ENCODE measurements at regions not wholly inside any gene's neighbourhood (a gene's known extent, or its start where the extent isn't known, plus 50 kb on each side); places are given as distances from the start of the nearest gene placed in this dataset.

GRCh38 chr4:31999848-32000247 lies 1279.7 kb downstream of the PCDH7 start:
- ATAC-seq = no peak
- Mint-ChIP-seq H3K27ac (no peak overlapping the region), H3K9me3 (peaks cover 0 to 11% of the 10 kb centered on the region in 2 donors), H3K36me3 (no peaks in the 10 kb centered on the region)
- DNase-seq (ENCODE audit: low spot score in 2 of 2) = no peak

DNA sequence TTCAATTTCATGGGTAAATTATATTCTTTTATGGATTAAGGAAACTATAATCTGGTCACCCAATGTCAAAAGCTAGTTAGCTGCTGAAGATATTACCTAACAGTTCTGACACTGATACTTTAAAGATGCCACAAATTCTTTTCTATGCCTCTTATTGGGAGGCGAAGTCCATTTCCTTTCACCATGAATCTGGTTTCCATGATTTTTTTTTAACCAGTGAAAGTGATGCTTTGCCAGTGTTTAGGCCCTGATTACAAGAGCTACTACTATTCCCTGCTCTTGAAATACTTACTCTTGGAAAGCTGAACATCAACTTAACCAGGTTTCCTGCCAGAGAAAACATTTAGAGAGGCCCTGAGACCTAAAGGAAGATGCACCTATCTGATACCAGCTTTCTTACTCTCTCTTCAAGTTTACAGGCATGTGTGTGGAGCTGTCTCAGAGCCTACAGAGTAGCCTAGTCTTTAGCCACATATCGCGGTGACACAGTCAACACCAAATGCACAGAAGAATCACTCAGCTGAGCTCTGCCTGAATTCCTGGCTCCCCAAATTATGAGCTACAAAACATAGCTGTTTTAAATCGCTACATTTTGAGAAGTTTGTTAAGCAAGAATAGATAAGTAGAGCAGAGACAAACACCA lies 1280.8 kb downstream of the PCDH7 start:
- Mint-ChIP-seq H3K36me3 (no peaks in the 10 kb centered on the region), H3K9me3 (peaks cover 5 to 17% of the 10 kb centered on the region in 2 donors), H3K27ac (no peak overlapping the region)
- ATAC-seq (no peak), DNase-seq (ENCODE audit: low spot score in 2 of 2) (no peak)

- Mint-ChIP-seq H3K9me3 (peaks cover 5 to 17% of the 10 kb centered on the region in 2 donors), H3K36me3 (no peaks in the 10 kb centered on the region), H3K27ac (no peak overlapping the region)
- DNase-seq (ENCODE audit: low spot score in 2 of 2) (no peak), ATAC-seq (no peak)
Observed at GRCh38 chr4:32002037-32002747, 1282.0 kb downstream of the PCDH7 start.

DNA sequence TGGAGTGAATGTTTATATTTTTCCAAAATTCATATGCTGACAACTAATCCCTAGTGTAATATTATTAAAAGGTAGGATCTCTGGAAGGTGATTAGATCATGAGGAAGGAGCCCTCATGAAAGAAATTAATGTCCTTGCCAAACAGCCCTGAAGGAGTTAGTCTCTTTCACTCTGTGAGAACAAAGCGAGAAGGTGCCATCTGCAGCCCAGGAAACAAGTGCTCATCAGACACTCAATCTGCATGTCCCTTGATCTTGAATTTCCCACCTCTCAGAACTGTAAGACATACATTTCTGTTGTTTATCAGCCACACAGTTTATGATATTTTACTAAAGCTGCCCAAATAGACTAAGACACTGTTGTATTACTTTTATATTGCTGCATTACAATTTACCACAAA lies 1283.4 kb downstream of the PCDH7 start:
- Mint-ChIP-seq H3K9me3 (peaks cover 8 to 17% of the 10 kb centered on the region in 2 donors), H3K27ac (no peak overlapping the region), H3K36me3 (no peaks in the 10 kb centered on the region)
- no peak for ATAC-seq
- DNase-seq (ENCODE audit: low spot score in 2 of 2) = no peak

GRCh38 chr4:32010221-32010620 lies 1290.1 kb downstream of the PCDH7 start:
- no peak for DNase-seq (ENCODE audit: low spot score in 2 of 2)
- Mint-ChIP-seq H3K27ac (no peak overlapping the region), H3K9me3 (peaks cover 35 to 44% of the 10 kb centered on the region in 2 donors), H3K36me3 (peaks cover 0 to 18% of the 10 kb centered on the region in 2 donors)
- ATAC-seq = no peak

DNA sequence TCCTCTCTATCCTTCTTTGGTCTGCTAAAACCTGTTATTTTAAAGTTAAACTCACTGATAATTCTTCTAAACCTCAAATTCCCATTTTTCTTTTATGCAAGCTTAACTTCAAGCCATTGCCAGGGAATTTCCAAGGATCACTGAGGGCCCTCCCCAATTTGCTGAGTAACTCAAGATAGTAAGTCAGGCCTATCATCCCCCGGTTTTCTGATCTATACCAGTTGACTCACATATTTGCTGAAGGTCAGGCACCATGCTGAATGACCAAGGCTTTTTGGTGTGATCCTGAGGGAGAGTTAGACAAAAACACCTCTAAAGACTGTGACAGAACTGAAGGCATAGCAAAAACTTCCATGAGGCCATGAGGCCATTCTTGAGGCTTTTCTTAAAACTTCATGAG lies 1301.9 kb downstream of the PCDH7 start:
- Mint-ChIP-seq H3K9me3 (peaks cover 12 to 15% of the 10 kb centered on the region in 2 donors), H3K27ac (no peak overlapping the region), H3K36me3 (no peaks in the 10 kb centered on the region)
- DNase-seq (ENCODE audit: low spot score in 2 of 2) (no peak), ATAC-seq (no peak)

GRCh38 chr4:32025851-32026459 lies 1305.8 kb downstream of the PCDH7 start:
- Mint-ChIP-seq H3K9me3 (peaks cover 17 to 19% of the 10 kb centered on the region in 2 donors), H3K36me3 (no peaks in the 10 kb centered on the region), H3K27ac (no peak overlapping the region)
- DNase-seq (ENCODE audit: low spot score in 2 of 2) (no peak), ATAC-seq (no peak)

GRCh38 chr4:32030406-32030805 lies 1310.2 kb downstream of the PCDH7 start:
- ATAC-seq (no peak), DNase-seq (ENCODE audit: low spot score in 2 of 2) (no peak)
- H3K9me3 Mint-ChIP-seq = peaks cover 5 to 11% of the 10 kb centered on the region in 2 donors
- H3K36me3 Mint-ChIP-seq = no peaks in the 10 kb centered on the region
- no peak overlapping the region for H3K27ac Mint-ChIP-seq

DNA sequence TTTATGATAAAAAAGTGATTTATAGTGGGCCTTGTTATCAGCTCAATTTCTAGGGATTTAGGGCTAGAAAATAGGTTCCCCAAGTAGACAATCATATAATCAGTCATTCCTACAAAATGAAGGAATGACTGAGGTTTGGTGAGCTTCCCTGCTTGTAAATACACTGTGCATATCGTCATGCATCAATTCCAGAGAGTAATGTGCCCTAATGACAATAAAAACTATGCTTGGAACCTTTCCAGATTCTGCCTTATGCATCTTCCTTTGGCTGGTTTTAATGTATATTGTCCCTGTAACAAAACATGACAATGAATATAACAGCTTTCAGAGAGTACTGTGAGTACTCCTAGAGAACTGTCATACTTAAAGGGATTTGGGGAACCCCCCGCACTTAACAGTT lies 1310.9 kb downstream of the PCDH7 start:
- H3K27ac Mint-ChIP-seq = no peak overlapping the region
- DNase-seq (ENCODE audit: low spot score in 2 of 2) (no peak), ATAC-seq (no peak)
- peaks cover 4 to 5% of the 10 kb centered on the region in 2 donors for H3K9me3 Mint-ChIP-seq
- no peaks in the 10 kb centered on the region for H3K36me3 Mint-ChIP-seq

- Mint-ChIP-seq H3K27ac (no peak overlapping the region), H3K36me3 (no peaks in the 10 kb centered on the region), H3K9me3 (peaks cover 4 to 9% of the 10 kb centered on the region in 2 donors)
- ATAC-seq (no peak), DNase-seq (ENCODE audit: low spot score in 2 of 2) (no peak)
Observed at GRCh38 chr4:32032136-32032672, 1312.0 kb downstream of the PCDH7 start.

DNA sequence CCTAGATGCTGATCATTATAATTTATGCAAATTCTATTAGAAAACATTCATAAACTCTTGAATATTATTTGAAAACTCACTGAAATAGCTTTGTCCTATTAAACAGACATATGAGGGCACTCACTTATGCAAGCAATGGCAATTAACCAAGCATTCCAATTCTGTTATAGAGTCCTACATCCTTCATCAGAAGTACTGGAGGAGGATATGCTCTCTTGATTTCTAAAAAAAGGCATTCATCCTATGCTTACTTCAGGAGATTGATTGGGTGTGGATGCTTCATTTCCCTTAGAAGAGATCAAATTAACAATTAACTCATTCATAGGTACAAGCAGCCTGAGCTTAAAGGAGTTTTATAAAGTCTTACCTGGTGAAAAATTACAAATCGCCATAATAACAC lies 1317.2 kb downstream of the PCDH7 start:
- DNase-seq (ENCODE audit: low spot score in 2 of 2) (no peak), ATAC-seq (no peak)
- H3K27ac Mint-ChIP-seq = no peak overlapping the region
- H3K36me3 Mint-ChIP-seq = no peaks in the 10 kb centered on the region
- peaks cover 0 to 4% of the 10 kb centered on the region in 2 donors for H3K9me3 Mint-ChIP-seq

GRCh38 chr4:32042486-32043247 lies 1322.5 kb downstream of the PCDH7 start:
- no peak for DNase-seq (ENCODE audit: low spot score in 2 of 2)
- ATAC-seq = no peak
- H3K36me3 Mint-ChIP-seq = no peaks in the 10 kb centered on the region
- no peak overlapping the region for H3K27ac Mint-ChIP-seq
- H3K9me3 Mint-ChIP-seq = peaks cover 6 to 13% of the 10 kb centered on the region in 2 donors

- Mint-ChIP-seq H3K9me3 (peaks cover 11 to 13% of the 10 kb centered on the region in 2 donors), H3K36me3 (no peaks in the 10 kb centered on the region), H3K27ac (no peak overlapping the region)
- ATAC-seq (no peak), DNase-seq (ENCODE audit: low spot score in 2 of 2) (no peak)
Observed at GRCh38 chr4:32043248-32043633, 1323.1 kb downstream of the PCDH7 start.

- Mint-ChIP-seq H3K9me3 (peaks cover 22 to 29% of the 10 kb centered on the region in 2 donors), H3K36me3 (no peaks in the 10 kb centered on the region), H3K27ac (no peak overlapping the region)
- no peak for ATAC-seq
- no peak for DNase-seq (ENCODE audit: low spot score in 2 of 2)
Observed at GRCh38 chr4:32061916-32062315, 1341.7 kb downstream of the PCDH7 start.

GRCh38 chr4:32073542-32073941 lies 1353.4 kb downstream of the PCDH7 start:
- H3K9me3 Mint-ChIP-seq = peaks cover 11 to 18% of the 10 kb centered on the region in 2 donors
- H3K27ac Mint-ChIP-seq = no peak overlapping the region
- no peaks in the 10 kb centered on the region for H3K36me3 Mint-ChIP-seq
- ATAC-seq (no peak), DNase-seq (ENCODE audit: low spot score in 2 of 2) (no peak)

GRCh38 chr4:32087211-32087610 lies 1367.0 kb downstream of the PCDH7 start:
- H3K36me3 Mint-ChIP-seq = no peaks in the 10 kb centered on the region
- peaks cover 0 to 6% of the 10 kb centered on the region in 2 donors for H3K9me3 Mint-ChIP-seq
- DNase-seq (ENCODE audit: low spot score in 2 of 2) (no peak), ATAC-seq (no peak)
- no peak overlapping the region for H3K27ac Mint-ChIP-seq

DNA sequence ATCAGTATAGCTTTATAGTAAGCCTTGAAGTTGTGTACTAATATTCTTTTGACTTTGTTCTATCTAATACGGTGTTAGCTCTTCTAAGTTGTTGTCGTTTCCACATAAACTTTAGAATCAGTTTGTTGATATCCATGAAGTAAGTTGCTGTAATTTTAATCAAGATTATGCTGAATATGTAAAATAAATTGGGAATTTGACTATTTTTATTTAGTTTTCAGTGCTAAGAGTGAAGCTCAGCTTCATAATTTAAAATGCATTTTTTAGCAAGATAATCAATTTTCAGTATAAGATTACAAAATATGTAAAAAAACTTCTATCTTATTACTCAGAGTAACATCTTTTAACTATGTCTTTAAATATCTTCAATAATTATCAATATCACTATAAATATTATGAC lies 1374.8 kb downstream of the PCDH7 start:
- H3K36me3 Mint-ChIP-seq = no peaks in the 10 kb centered on the region
- no peak overlapping the region for H3K27ac Mint-ChIP-seq
- H3K9me3 Mint-ChIP-seq = peaks cover 6 to 8% of the 10 kb centered on the region in 2 donors
- ATAC-seq (no peak), DNase-seq (ENCODE audit: low spot score in 2 of 2) (no peak)

Data from activated naive CD4-positive, alpha-beta T cell treated with anti-CD3 and anti-CD28 coated beads, Interleukin-2, amount 50 U/mL, for 72 hours (primary cell).